ENCODE measurements at regions not wholly inside any gene's neighbourhood (a gene's known extent, or its start where the extent isn't known, plus 50 kb on each side); places are given as distances from the start of the nearest gene placed in this dataset.

DNA sequence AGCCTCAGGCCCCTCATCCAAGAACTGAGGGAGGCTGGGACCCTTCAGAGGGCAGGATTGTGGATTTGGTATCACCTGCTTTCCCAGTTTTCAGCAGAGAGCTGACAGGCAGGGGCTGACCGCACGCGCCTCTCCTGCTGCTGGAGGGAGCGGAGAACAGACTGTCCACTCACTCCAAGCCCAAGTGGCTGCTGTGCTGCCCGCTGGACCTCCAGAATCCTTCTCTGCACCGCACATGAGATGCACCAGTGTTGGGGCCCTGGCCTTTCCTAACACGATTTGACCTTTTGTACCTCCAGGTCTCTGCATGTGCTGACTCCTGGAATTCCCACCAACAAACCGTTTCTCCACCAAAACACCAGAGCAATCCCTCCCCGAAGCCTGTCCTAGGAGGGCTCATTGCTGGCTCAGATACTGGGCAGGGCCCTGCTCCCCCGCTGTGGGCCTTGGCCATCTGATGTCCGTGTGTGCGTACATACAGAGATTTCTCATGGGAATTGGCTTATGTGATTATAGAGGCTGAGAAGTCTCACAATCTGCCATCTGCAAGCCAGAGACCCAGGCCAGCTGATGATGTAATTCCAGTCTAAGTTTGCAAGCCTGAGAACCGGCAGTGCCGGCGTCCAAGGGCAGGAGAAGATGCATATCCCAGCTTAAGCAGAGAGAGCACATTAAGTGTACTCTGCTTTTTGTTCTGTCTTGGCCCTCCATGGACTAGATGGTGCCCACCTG lies 141.7 kb downstream of the GADD45G start:
- DNase-seq (ENCODE audit: low read depth in 2 of 2): no peak

DNA sequence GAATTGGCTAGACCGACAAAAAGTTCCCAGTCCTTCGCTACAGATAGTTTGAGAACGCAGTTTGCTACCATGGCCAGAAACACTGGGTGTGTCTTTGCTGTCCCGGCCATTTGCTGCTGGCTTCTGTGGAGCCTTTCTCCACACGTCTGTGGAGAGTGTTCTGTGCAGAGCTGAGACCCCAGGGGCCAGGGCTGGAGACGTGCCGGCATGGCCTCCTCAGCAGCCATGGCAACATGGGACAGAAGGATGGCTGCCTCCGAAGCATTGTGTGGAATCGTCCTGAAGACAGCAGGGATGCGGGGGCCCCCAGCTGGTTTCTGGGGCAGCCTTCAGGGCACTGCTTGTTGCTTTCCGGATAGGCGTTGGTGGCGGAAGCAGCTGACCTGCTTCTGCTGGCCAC lies 142.8 kb downstream of the GADD45G start:
- DNase-seq (ENCODE audit: low read depth in 2 of 2): no peak

DNA sequence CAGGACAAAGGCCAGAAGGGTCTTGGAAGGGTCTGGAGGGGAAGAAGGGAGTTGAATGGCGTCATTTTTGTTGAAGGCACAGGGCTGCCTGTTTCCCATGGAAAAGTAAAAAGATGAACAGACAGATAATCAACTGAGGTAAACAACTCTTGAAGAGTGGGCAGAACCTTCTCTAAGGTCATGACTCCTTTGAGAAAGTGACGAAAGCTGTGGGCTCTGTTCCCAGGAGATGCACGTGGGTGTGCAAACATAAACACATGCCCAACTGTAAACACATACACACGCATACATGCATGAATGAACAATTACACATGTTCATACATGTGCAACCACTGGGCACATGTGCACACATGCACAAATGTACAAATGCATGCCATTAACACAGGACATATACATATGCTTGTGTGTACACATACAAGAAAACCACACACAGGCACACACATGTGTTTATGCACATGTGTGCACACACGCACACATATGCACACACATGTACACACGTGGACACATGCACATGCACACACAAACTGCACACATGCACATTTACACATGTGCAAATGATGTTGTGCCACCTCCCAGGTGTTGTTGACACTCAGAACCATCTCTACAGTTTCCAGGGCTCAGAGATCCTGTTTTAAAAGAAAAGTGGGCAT lies 143.3 kb downstream of the GADD45G start:
- no peak for DNase-seq (ENCODE audit: low read depth in 2 of 2)

DNA sequence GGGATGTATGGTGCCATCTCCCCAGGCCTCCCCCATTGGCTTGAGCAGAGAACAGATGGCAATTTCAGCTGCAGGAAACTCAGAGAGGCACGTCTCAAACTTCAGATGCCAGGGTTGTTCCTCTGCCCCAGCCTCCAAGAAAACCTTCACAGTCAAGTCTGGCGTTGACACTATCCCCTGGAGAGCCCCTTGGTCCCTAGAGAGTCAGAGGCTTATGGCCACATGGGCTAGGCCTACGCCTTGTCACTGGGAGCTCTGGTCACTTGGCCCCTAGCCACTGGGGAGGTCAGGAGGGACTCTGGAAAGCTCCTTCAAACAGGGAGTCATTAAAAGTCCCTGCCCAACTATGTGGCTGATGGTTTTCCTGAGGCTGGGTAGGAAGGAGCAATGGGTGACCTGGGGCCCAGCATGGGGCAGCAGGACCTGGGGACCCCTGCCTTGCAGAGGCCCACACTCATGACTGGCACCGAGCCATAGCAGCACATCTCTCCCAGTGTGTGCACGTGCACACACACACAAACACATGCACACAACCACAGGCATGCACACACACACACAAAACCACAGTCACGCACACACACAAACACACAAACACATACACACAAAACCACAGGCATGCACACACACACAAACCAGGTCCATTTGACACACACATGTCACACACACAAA lies 144.2 kb downstream of the GADD45G start:
- no peak for DNase-seq (ENCODE audit: low read depth in 2 of 2)

DNA sequence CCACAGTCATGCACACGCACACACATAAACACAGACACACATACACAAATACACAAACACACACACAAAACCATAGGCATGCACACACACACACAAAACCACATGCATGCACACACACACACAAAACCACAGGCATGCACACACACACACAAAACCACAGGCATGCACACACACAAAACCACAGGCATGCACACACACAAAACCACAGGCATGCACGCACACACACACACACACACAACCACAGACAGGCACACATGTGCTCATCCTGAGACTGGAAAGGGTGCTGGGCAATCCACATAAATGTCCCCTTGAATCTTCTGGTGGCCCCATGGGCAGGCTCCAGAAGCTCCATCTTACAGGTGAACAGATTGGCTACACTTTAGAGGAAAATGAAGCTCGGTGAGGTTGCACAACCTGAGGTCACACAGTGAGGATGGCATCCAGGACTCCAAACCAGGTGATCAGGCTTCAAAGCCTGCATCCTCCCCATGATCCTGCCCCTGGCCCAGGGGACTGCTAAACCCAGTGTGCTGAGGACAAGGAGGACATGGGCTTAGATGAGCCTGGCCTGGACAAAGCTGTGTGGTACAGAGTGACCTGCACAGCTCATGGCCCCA lies 144.8 kb downstream of the GADD45G start:
- no peak for DNase-seq (ENCODE audit: low read depth in 2 of 2)

DNA sequence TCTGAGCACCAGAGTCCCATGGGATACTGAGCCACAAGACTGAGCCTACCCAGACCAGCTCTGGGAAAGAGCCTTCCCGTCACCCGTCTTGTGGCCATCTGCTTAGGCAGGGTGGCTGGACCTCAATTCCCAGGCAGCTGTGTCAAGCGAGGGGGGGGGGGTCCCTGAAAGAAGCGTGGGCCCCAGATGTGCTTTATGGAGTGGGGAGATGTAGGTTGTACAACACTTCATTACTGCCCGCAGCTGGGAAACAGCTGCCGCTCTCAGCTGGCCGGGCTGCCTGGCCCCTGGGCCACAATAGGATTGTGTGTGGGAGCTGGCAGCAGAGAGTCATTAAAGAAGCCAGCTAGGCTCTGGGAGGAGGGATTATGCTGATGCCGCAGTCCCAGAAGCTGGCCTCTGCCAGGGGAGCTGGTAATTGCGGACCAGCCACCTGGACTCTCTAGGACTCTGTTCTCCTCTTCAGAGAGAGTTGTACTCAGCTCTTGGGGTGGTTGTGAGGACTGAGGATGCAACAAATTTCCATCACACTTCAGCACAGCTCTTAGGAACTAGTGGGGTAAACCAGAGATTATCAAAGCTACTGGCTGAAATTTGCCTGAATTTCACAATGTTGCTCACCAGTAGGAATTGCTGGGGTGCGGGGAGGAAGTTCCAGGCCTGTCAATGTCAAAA lies 145.4 kb downstream of the GADD45G start:
- DNase-seq (ENCODE audit: low read depth in 2 of 2): no peak

DNA sequence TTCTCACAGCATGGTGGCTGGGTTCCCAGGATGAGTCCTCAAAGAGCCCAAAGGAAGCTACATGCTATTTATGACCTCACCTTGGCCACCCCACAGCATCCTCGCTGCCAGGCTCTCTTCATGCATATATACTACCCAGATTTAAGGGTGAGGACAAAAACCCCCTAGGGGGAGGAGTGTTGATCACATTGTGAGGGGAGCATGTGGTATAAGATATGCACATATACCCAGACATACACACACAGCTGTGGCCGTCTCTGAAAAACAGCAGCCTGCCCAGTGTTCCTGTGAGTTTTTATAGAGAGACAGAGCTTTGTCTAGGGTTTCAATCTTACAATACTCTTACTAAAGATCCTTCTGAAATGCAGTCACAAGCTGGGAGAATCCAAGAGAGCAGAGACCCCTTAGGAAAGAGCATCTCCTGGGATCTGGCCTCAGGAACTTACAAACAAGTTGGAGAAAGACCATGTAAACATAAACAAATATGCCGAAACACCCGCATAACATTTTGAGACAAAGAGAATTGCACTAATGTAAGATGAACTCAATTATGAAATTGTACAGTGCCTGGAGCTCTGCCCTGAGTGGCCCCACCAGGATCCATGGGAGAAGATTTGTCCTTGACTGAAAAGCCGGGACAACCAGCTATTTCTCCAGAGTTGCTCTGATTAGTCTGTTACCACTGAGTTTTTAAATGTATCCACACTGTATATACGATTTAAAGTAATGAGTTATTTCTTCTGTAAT lies 146.4 kb downstream of the GADD45G start:
- no peak for DNase-seq (ENCODE audit: low read depth in 2 of 2)

DNA sequence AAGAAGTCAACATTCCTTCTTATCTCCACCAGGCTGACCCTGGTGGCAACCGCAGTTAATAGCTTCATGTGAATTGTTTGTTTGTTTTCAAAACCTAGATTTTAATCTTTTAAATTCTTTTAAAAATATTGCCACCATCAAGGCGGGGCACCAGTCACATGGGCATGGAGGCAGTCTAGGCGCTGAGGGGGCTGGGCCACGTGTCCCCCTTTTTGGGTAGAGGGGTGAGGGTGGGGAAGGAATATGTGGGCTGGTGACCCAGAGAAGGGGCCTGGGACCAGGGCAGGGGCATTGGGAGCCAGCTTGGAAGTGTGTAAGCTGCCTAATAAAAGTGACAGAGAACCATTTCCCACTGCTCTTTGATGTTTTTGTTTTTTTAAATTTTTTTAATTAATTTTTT lies 147.3 kb downstream of the GADD45G start:
- DNase-seq (ENCODE audit: low read depth in 2 of 2): no peak

DNA sequence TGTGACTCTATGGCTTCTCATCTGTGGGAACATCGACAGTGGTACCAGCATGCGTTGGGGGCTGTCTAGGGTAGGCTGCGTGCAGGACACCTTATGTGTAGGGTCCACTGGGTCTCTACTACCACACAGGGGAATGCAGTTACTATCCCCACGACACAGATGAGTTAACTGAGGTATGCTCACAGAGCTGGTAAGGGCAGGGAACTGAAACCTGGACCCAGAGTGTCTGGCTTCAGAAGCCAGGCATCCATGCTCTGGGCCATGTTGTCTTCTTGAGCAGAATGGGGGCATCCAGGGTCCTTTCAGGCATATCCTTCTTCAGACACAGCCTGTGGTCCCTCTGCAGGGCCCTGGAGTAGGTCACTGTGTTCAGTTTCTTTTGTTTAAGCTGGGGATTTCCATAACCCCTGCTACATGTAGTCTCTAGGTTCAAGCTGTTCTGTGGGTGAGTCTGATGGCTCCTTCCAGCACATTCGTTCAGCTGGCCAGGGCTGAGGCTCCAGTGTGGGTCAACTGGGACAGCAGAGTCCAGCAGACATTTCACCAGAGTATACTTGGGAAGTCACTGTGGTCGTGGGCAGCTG lies 148.8 kb downstream of the GADD45G start:
- DNase-seq (ENCODE audit: low read depth in 2 of 2): no peak

DNA sequence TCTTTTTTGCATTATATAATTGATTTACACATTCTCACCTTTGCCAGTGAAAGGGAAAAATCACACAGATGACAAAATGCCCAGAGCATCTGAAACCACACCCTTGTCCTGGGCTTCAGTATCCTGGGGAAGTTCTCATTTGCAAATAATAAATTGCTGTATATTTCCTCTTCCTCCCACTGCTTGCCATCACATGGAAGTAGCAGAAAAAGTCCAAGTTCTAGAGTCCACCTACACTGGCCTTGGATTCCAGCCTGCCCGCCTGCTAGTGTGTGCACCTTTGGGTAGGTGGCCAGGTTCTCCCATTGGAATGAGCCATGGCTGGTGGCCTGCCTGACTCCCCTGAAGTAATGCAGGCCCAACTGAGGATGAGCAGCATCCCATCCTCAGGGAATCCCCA lies 149.4 kb downstream of the GADD45G start:
- DNase-seq (ENCODE audit: low read depth in 2 of 2): no peak

DNA sequence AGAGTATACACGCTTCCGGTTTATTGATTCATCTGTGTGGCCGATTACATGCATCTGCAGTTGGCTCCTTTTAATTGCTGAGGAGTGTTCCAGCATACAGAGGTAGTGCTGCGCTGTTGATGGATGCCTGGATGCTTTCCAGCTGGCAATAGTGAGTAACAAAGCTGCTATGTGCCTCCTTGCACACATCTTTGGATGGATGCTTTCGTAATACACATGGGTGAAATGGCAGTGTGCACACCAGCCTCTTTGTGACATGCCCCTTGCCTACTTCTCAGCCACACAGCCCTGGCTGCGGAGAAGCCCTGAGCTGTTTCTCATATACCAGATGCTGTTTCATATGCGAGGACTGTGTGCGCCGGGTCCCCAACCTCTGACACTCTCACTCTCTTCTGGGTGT lies 151.0 kb downstream of the GADD45G start:
- DNase-seq (ENCODE audit: low read depth in 2 of 2): no peak

DNA sequence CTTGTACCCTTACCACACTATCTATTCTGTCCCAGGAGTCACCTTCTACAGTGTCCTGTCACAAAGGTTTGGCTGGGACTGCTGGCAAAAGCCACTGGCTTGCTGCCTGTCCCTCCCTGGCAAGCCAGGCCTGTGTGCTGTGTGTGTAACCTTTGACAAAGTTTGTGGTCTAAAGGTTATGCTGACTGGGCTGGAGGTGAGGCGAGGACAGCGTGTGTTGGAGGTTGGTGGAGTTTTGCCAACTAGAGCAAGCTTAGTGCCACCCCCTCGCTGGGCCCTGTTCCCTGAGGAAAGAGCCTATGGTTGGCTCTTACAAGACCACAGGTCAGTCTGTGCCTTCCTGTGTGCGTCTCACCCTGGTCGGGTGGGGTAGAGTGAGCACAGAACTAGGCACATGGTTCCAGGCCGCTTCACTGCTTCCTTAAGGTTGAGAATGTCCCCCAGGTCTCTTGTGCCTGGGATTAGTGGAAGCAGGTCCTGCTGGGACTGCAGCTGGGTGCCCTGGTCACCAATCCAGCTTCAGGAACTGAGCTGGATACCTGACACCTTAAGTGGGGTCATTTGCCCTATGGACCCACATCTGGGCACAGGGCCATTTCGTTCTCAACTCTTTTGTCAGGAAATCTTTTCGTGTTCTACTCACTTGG lies 152.2 kb downstream of the GADD45G start:
- DNase-seq (ENCODE audit: low read depth in 2 of 2): no peak

DNA sequence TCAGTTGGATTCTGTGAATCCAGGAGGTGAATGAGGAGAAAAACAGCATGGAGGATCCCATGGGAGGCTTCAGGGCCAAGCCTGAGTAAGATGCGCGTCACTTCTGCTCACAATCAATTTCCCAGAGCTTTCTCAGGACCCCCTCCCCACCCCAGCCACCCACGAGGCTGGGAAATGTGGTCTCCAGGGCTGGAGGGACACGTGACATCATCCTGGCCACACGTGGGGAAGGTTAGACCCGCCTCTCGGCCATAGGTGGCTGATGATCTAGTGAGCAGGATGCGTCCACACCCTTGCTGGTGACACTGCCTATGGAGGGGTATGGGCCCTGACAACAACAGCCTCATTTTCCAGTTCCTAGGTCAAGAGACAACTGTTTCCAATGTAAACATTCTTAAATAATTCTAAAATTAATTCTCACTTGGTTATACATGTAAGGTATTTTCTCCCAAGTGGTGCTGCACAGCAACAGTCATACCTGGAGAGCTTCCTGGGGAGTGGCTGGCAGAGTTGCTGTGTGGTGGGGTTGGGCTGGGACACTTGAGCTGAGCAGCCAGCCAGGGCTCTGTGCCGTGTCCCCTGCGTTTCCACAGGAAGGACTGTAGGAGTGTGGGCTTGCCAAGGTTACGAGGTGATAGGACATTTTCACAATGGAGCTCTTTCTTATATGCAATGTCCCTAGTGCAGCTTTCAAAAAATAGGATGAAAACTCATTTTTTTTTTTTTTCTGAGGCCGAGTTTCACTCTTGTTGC lies 153.1 kb downstream of the GADD45G start:
- no peak for DNase-seq (ENCODE audit: low read depth in 2 of 2)

DNA sequence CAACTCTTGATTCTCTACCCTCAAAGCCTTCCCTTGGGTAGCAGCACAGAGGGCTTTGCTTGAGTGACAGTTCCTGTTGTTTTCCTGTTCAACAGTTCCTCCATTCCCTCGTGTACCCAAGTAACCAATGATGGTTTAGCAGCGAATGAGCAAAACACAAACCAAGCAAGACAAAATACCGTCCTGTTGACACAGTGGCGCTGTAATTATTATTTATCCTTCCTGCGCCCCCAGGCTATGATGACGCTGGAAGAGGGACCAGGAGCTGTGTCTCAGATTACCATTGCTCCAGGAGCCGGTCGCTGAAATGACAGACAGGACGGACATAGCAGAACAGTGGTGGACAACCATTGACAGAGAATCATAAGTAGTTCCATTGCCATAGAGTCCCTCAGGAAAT lies 154.8 kb downstream of the GADD45G start:
- DNase-seq (ENCODE audit: low read depth in 2 of 2): no peak

DNA sequence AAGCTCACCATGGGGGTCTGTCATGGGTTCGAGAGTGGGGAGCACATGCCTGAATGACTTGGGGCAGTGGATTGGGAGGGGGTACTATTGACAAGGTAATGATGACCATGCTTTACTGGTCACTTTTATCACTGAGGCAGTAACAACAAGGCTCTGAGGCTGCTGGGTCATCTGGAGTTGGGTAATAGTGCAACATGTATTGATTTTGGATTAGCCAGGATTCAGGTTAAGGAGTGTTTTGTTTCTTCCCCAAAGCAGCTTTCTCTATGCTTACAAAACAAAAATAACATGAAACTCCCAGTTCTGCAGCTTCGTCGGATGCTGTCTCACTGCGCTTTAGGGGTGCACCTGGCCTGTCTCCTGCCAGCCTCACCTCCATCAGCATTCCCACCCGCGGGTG lies 155.3 kb downstream of the GADD45G start:
- DNase-seq (ENCODE audit: low read depth in 2 of 2): no peak

DNA sequence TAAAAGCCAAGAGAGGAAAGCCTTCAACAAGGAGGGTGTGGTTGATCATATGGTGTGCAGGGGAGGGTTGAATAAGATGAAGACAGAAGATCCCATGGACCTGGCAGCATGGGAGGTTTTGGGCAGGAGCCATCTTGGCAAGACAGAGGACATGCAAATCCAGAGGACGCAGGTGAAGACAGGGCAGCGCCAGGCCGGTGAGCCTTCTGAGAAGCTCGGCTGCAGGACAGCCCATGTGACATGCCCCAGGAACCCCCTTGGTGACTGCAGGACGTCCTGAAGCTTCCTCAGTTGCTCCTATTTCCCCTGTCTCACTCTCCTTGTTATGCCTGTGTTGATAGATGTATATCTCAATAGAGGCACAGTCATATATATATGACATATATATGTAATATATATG lies 159.4 kb downstream of the GADD45G start:
- DNase-seq (ENCODE audit: low read depth in 2 of 2): no peak

DNA sequence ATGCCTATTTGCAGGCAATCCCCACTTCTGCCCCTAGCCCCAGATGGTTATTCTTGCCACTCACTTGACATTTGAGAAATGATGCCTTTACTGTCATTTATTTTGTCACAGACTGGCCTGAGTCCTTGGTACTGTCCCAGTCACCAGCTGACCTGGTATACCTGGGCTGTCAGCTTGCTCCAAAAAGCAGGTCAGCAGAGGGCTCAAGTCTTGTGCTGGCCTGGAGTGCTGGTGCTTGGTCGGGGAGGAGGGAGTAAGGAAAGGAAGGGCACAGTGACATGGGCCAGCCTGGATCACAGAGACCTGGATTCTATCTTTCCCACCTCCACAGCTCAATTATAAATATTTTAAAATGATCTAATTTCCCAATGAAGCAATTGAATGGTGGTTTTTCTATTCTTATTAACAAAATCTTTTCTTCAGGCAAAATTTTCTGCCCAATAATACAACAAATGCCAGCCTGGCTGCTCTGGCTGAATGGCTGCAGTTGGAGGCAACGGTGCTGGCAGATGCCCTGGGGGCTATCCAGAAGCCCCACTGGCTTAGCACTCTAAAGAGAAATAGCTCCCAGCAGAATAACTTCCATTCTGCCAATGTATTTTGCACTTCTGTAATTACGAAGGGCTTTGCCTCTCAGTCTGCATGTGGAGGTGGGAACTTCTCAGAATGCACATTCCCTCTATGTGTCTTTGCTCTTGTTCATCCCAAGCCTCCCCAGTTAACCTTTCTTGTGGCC lies 160.6 kb downstream of the GADD45G start:
- DNase-seq (ENCODE audit: low read depth in 2 of 2): no peak

DNA sequence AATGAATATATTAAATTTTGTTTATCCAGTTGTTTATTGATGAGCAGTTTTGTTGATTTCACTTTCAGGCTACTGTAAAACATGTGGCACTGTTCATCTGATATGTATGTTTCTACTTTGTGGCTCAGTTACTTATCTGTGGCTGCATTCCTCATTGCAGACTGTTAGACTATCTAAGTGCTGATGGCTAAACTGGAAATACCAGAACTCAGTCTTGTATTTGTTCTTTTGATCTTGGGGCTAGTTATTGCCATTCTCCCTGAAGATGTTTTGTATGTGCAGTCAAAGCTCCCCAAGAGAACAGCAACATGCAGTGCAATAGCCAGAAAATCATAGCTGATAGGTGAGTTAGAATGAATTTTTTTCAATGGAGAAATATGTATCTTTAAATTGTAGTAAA lies 162.2 kb downstream of the GADD45G start:
- DNase-seq (ENCODE audit: low read depth in 2 of 2): no peak

DNA sequence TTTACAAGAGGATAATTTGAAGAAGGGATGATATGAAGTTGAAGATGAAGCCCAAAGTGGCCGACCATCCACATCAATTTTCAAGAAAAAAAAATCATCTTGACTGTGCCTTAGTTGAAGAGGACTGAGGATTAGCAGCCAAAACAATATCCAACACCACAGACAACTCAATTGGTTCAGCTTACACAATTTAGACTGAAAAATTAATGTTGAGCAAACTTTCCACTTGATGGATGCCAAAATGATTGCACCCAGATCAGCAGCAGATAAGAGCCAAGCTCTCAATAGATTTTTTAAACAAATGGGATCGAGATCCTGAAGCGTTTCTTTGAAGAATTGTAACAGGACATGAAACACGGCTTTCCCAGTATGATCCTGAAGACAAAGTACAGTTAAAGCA lies 163.2 kb downstream of the GADD45G start:
- DNase-seq (ENCODE audit: low read depth in 2 of 2): no peak
